Retinal pigment epithelial cell (primary cell): ENCODE measurements at regions not wholly inside any gene's neighbourhood (a gene's known extent, or its start where the extent isn't known, plus 50 kb on each side); places are given as distances from the start of the nearest gene placed in this dataset.

ENCODE experiments used
- DNase-seq: peaks from one replicate; pipeline ENCODE4 v3.0.0-alpha.2; 2010; ENCODE audit warnings: low read depth
- H3K4me3 ChIP-seq: 2 replicates; pipeline ENCODE4 v1.5.1; 2011; ENCODE audit warnings: mild to moderate bottlenecking, low read length, control low read depth, moderate library complexity
- TF ChIP-seq, protein P1 (sequence below): conservative IDR thresholded peaks from 2 replicates; pipeline ENCODE4 v1.5.1; 2011; ENCODE audit warnings: low read depth, low read length, control low read depth, inconsistent platforms

DNA sequence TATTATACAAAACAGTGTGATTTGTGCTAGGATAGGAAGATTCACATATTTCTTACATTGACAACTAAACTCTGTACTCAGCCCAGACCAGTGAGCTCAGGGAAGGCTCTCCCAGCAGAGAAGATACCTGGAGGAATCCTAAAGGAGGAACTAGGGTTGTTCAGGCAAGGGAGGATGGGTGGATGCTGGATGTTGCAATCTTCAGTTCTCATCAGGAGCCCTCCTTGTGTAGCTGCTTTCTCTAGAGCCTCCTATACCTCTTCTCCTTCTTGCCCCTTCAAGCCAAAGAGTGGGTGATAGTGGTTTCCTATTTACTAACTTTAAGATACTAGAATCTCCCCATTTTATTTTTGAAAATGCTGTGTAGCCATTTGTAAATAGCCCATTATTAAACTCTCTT is 117.3 kb downstream of the NKX6-1 start:
- DNase-seq = no peak
- no peak overlapping the region for H3K4me3 ChIP-seq
- TF ChIP-seq, protein P1, sequence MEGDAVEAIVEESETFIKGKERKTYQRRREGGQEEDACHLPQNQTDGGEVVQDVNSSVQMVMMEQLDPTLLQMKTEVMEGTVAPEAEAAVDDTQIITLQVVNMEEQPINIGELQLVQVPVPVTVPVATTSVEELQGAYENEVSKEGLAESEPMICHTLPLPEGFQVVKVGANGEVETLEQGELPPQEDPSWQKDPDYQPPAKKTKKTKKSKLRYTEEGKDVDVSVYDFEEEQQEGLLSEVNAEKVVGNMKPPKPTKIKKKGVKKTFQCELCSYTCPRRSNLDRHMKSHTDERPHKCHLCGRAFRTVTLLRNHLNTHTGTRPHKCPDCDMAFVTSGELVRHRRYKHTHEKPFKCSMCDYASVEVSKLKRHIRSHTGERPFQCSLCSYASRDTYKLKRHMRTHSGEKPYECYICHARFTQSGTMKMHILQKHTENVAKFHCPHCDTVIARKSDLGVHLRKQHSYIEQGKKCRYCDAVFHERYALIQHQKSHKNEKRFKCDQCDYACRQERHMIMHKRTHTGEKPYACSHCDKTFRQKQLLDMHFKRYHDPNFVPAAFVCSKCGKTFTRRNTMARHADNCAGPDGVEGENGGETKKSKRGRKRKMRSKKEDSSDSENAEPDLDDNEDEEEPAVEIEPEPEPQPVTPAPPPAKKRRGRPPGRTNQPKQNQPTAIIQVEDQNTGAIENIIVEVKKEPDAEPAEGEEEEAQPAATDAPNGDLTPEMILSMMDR = no peak

DNA sequence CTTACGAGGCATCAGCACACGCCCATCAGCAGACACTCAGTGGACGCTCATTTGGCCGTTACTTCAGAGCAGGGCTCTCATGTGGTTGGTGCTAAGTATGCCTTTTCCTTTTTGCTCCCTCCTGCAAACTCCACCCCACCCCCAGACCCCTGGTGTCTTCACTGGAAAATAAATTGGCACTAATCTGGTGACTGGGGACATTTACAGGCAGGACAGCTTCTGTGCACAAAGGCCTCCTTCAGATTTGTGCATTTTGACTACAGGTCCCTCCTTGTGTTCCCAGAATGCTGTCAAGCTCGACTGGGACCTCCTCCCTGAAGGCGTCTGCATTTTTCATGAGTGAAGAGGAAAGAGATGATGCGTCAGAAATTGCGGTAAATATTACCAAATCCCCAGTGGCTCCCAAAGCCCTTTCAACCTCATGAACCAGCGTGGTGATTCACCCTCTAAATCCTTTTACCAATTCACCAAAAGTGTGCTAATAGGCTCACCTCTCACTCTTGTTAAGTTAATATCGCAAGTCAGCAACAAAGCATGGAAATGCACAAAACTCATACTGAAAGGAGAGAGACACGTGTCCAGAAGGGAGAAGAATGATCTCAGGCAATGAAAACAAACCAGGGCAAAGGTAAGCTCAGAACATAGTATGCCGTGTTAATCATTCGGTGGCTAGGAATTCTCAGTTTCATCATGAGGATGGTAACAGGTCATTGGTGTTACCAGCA is 119.0 kb downstream of the NKX6-1 start:
- H3K4me3 ChIP-seq = no peak overlapping the region
- peak; percentile 20 for DNase-seq
- TF ChIP-seq, protein P1 = no peak

GRCh38 chr4:84378983-84379382 is 120.1 kb downstream of the NKX6-1 start:
- no peak for DNase-seq
- no peak overlapping the region for H3K4me3 ChIP-seq
- TF ChIP-seq, protein P1 = no peak

DNA sequence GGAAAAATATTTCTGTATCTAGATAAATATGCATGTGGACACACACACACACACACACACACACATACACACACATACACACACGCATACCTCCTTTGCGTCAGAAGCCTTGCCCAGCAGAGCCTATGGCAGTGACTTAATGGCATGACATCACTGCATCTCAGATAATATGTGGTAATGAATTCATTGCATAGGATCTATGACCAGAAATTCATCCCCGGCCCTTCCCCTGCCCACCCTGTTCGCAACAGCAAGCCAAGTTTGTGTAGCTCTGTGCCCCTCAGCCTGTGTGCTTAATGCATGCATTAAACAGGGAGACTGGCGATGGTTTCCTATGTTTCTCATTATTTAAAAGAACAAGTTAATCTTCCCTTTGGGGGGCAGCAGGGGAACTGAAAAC is 120.7 kb downstream of the NKX6-1 start:
- TF ChIP-seq, protein P1 = no peak
- no peak overlapping the region for H3K4me3 ChIP-seq
- DNase-seq = no peak

DNA sequence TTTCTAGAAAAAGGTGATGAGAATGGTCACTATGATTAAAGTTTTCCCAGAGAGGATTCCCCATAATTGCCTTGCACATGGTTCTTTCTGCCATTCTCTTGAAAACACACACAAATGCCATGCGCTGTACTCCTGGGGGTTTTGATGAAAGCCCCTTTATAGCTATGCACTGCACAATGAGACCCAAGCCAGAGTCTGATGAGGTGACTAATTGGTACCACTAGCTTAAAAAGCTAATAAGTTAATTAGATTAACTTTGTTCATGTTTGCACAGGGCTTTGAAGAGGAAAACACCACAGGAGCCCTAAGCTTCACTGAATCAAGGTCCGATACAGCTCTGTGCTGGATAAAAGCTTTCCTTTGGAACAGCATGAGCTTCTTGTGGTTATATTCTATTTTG is 132.2 kb downstream of the NKX6-1 start:
- TF ChIP-seq, protein P1 = no peak
- no peak overlapping the region for H3K4me3 ChIP-seq
- DNase-seq = no peak

DNA sequence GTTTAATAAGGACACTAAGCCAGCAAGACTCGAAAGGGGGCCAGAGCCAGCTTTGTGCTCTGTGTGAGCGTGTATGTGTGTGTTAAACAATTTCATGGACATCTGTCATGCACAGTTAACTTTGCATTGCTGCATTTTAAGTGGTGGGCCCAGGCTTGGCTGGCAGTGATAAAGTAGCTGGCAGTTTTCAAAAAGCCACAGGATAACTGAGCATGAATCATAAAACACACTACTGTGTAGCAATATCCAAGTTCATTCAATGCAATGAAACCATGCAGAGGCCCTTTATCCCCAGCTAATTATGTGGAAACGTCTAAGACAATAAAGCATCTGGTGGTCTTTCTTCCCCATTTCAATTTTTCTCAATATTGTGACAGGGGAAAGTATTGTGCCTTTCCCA is 132.9 kb downstream of the NKX6-1 start:
- TF ChIP-seq, protein P1 = no peak
- no peak for DNase-seq
- H3K4me3 ChIP-seq = no peak overlapping the region

GRCh38 chr4:84362896-84363655 is 136.0 kb downstream of the NKX6-1 start:
- TF ChIP-seq, protein P1 = no peak
- no peak for DNase-seq
- no peak overlapping the region for H3K4me3 ChIP-seq
